ENCODE measurements at regions not wholly inside any gene's neighbourhood (a gene's known extent, or its start where the extent isn't known, plus 50 kb on each side); places are given as distances from the start of the nearest gene placed in this dataset.

DNA sequence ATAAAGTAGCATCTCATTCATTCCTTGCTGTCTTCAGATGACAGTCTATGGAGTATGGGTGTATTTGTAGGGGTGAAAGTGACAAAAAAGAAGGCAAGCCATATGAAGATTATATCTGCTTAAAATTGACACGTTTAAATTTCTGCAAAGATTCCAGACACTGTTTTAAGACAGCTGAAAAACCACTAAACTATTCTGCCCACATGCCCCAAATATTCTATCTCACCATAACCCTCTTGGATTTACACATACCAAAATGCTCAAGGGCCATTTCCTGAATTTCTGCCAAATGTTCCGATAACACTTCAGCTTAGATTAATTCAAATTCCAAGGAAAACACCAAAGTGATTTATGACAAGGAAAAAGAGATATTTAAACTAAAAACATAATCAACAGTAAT is 99.9 kb upstream of the IL6 start:
- H3K9me3 Mint-ChIP-seq = no peaks in the 10 kb centered on the region
- H3K27me3 ChIP-seq = no peaks in the 10 kb centered on the region
- no peak overlapping the region for H3K27ac Mint-ChIP-seq
- H3F3A ChIP-seq (ENCODE audit: low read depth) = no peaks in the 10 kb centered on the region
- H2AFZ ChIP-seq (replicated peaks) = no peak overlapping the region
- H3K4me1 ChIP-seq = peaks cover 6% of the 10 kb centered on the region
- no peaks in the 10 kb centered on the region for H3K9me3 ChIP-seq (ENCODE audit: low read depth)
- no peaks in the 10 kb centered on the region for H3K27me3 Mint-ChIP-seq (ENCODE audit: insufficient read depth, low read depth)
- no peaks in the 10 kb centered on the region for H3K36me3 ChIP-seq
- no peaks in the 10 kb centered on the region for H3K36me3 Mint-ChIP-seq
- H3K27ac ChIP-seq = no peak overlapping the region
- H3K9ac ChIP-seq = no peak overlapping the region
- no peaks in the 10 kb centered on the region for H4K20me1 ChIP-seq (ENCODE audit: low read depth)
- no peak for TF ChIP-seq EZH2 (IDR thresholded peaks at IDR 0.05)
- TF ChIP-seq, protein P1, sequence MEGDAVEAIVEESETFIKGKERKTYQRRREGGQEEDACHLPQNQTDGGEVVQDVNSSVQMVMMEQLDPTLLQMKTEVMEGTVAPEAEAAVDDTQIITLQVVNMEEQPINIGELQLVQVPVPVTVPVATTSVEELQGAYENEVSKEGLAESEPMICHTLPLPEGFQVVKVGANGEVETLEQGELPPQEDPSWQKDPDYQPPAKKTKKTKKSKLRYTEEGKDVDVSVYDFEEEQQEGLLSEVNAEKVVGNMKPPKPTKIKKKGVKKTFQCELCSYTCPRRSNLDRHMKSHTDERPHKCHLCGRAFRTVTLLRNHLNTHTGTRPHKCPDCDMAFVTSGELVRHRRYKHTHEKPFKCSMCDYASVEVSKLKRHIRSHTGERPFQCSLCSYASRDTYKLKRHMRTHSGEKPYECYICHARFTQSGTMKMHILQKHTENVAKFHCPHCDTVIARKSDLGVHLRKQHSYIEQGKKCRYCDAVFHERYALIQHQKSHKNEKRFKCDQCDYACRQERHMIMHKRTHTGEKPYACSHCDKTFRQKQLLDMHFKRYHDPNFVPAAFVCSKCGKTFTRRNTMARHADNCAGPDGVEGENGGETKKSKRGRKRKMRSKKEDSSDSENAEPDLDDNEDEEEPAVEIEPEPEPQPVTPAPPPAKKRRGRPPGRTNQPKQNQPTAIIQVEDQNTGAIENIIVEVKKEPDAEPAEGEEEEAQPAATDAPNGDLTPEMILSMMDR (IDR thresholded peaks at IDR 0.05) = no peak
- no peak for TF ChIP-seq EZH2phosphoT487 (IDR thresholded peaks at IDR 0.05)
- H3K79me2 ChIP-seq (ENCODE audit: low read depth) = no peaks in the 10 kb centered on the region
- DNase-seq (ENCODE audit: low spot score) = no peak
- no peak overlapping the region for H3K4me3 Mint-ChIP-seq
- peaks cover under 1% of the 10 kb centered on the region for H3K4me1 Mint-ChIP-seq
- H3K4me3 ChIP-seq = no peak overlapping the region
- no peak overlapping the region for H3K4me2 ChIP-seq

DNA sequence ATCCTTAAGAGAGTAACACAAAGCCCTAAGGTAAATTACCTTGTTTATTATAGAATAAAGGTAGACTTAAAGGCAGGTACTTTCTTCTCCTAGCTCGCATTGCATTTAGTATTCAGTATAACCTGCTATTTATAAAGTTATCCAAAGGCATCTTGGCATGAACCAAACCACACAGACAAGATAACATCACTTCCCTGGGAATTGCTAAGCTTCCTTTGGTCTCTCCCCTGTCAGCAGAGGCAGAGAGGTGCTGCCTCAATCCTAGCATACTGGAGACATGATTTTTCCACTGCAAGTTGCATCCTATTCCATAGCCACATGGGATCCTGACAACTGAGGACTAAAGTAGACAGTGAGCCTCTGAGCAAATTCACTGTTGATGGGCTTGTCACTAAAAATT is 101.7 kb upstream of the IL6 start:
- no peak overlapping the region for H3K27ac ChIP-seq
- no peak for TF ChIP-seq EZH2phosphoT487 (IDR thresholded peaks at IDR 0.05)
- TF ChIP-seq, protein P1 (IDR thresholded peaks at IDR 0.05) = no peak
- no peak for TF ChIP-seq EZH2 (IDR thresholded peaks at IDR 0.05)
- no peak overlapping the region for H3K4me3 ChIP-seq
- no peaks in the 10 kb centered on the region for H3K79me2 ChIP-seq (ENCODE audit: low read depth)
- no peak overlapping the region for H3K4me2 ChIP-seq
- H3K27ac Mint-ChIP-seq = no peak overlapping the region
- H3K4me3 Mint-ChIP-seq = no peak overlapping the region
- no peaks in the 10 kb centered on the region for H3K4me1 Mint-ChIP-seq
- no peak overlapping the region for H2AFZ ChIP-seq (replicated peaks)
- no peaks in the 10 kb centered on the region for H3K36me3 ChIP-seq
- no peak overlapping the region for H3K9ac ChIP-seq
- H3K9me3 ChIP-seq (ENCODE audit: low read depth) = no peaks in the 10 kb centered on the region
- no peaks in the 10 kb centered on the region for H3K27me3 Mint-ChIP-seq (ENCODE audit: insufficient read depth, low read depth)
- no peak for DNase-seq (ENCODE audit: low spot score)
- H4K20me1 ChIP-seq (ENCODE audit: low read depth) = no peaks in the 10 kb centered on the region
- H3K4me1 ChIP-seq = no peaks in the 10 kb centered on the region
- H3K27me3 ChIP-seq = no peaks in the 10 kb centered on the region
- no peaks in the 10 kb centered on the region for H3K36me3 Mint-ChIP-seq
- no peaks in the 10 kb centered on the region for H3K9me3 Mint-ChIP-seq
- H3F3A ChIP-seq (ENCODE audit: low read depth) = no peaks in the 10 kb centered on the region

DNA sequence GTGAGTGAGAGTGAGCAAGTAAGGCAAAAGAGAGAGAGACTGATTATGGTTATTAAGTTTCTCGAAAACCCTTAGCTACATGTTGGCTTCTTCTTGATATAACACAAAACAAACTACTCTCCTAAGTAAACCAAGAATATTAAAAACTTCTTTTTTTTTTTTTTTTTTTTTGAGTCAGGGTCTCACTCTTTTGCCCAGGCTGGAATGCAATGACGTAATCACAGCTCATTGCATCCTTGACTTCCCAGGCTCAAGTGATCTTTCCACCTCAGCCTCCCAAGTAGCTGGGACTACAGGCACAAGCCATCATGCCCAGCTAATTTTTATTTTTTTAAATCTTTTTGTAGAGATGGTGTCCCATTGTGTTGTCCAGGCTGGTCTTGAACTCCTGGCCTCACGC is 102.2 kb upstream of the IL6 start:
- H3F3A ChIP-seq (ENCODE audit: low read depth) = no peaks in the 10 kb centered on the region
- no peak overlapping the region for H3K4me2 ChIP-seq
- Mint-ChIP-seq H3K4me3 (no peak overlapping the region), H3K9me3 (no peaks in the 10 kb centered on the region), H3K4me1 (no peaks in the 10 kb centered on the region), H3K27me3 (ENCODE audit: insufficient read depth, low read depth) (no peaks in the 10 kb centered on the region), H3K36me3 (no peaks in the 10 kb centered on the region), H3K27ac (no peak overlapping the region)
- DNase-seq (ENCODE audit: low spot score) = no peak
- no peaks in the 10 kb centered on the region for H3K9me3 ChIP-seq (ENCODE audit: low read depth)
- no peak overlapping the region for H2AFZ ChIP-seq (replicated peaks)
- no peaks in the 10 kb centered on the region for H3K27me3 ChIP-seq
- H3K4me3 ChIP-seq = no peak overlapping the region
- no peaks in the 10 kb centered on the region for H4K20me1 ChIP-seq (ENCODE audit: low read depth)
- no peaks in the 10 kb centered on the region for H3K79me2 ChIP-seq (ENCODE audit: low read depth)
- no peak overlapping the region for H3K9ac ChIP-seq
- no peaks in the 10 kb centered on the region for H3K4me1 ChIP-seq
- H3K27ac ChIP-seq = no peak overlapping the region
- no peaks in the 10 kb centered on the region for H3K36me3 ChIP-seq
- no peak for TF ChIP-seq EZH2 (IDR thresholded peaks at IDR 0.05)
- no peak for TF ChIP-seq EZH2phosphoT487 (IDR thresholded peaks at IDR 0.05)
- TF ChIP-seq, protein P1 (IDR thresholded peaks at IDR 0.05) = no peak
